CD4-positive, alpha-beta T cell treated with Interleukin-15 for 1 hour (primary cell): ENCODE measurements at regions not wholly inside any gene's neighbourhood (a gene's known extent, or its start where the extent isn't known, plus 50 kb on each side); places are given as distances from the start of the nearest gene placed in this dataset.
"Not testable (repeated sequence)": the region's sequence is repeated elsewhere in the genome, so short reads cannot be mapped to it uniquely, and the experiment has no call there.

ENCODE experiments used
- DNase-seq: peaks from one replicate; pipeline ENCODE4 v3.0.0-alpha.2; 2020

GRCh38 chr3:153624310-153625030 lies 462.4 kb downstream of the RAP2B start:
- DNase-seq = no peak

- no peak for DNase-seq
Measured at GRCh38 chr3:153625506-153625905, 463.5 kb downstream of the RAP2B start.

- DNase-seq = no peak
Measured at GRCh38 chr3:153626158-153626557, 464.1 kb downstream of the RAP2B start.

DNA sequence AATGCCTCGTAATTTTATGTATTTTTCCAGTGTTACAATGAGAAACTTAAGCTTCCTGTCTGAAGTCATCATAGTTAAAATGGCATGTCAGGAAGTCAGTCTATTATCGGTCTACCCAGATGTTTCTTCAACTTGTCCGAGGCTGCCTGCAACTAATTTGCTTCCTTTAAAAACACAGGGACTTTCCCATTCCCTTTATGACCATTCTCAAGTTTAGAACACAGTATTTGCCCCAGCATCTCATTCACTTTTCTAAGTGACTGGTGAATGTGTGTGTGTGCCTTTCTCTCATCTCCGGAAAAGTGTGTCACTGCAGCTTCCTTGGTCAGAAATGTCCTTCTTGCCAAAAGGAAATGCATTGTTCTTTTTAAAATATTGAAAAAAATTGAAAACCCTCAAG lies 466.6 kb downstream of the RAP2B start:
- no peak for DNase-seq

DNA sequence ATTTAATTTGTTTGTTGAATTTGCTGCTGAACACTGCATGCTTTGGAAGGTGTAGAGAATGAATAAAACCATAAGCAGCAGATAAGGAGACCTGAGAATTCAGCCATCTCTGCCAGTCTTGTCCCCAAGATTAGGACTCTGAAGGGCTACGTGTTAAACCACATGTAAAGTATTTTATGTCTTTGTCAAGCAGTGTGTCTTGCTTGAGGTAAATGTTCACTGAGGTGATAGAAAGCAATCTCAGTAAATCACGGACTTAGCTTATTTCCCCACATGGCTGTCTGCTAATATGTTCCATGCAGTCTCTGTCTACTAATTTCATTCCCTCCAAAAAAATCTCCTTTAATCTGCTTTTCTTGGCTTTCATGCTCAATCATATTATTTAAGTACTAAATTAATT lies 467.1 kb downstream of the RAP2B start:
- DNase-seq = no peak

DNA sequence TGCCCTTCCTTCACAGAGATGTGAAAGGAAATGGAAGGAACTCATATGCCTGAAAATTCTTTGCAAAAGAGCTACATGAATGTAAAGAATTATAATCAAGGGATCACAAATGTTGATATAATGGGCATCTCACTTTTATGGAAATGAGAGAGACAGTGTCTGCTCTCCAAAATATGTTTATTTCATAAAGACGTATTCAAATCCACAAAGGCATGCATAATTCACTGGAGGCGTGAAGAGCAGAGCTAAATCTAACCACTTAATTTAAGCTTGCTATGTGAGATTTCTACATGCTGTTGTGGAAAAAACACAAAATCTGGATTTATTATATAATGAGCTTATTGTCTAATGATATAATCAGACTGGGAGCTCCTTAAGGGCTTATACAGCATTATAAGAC lies 469.1 kb downstream of the RAP2B start:
- no peak for DNase-seq

DNA sequence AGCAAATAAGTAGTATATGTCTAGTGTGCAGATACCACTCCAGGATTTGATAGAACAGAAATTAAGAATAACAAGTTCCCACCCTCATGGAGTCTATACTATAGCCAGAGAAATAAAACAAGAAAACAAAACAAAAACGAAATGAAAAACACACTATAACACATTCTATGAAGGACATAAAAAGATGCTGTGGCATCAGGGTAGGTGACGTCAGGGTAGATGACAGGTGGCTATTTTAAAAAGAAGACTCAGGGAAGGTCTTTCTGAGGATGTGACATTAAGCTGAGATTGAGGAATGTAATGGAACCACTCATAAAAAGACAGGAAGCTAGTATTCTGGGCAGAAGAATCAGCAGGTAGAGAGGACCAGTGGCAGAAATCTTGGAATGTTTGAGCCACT lies 469.6 kb downstream of the RAP2B start:
- no peak for DNase-seq

- DNase-seq = no peak
Measured at GRCh38 chr3:153633407-153633806, 471.4 kb downstream of the RAP2B start.

DNA sequence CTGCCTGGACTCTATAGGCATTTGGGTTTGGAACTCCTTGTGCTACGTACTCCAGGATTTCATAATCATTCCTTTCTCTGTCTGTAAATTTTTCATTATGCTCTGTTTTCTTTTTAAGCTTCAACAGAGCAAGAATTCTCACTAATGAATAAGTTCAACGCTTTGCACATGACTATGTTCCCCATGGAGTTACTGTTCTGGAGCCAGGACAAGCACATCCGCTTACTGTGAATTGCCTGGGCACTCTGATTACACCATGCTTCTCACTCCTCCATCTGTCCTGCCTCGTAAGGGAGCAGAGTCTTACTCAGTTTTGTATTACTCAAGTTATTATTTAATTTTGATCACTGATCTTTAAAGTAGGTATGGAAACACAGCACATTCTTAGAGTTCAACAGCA lies 472.7 kb downstream of the RAP2B start:
- no peak for DNase-seq

DNA sequence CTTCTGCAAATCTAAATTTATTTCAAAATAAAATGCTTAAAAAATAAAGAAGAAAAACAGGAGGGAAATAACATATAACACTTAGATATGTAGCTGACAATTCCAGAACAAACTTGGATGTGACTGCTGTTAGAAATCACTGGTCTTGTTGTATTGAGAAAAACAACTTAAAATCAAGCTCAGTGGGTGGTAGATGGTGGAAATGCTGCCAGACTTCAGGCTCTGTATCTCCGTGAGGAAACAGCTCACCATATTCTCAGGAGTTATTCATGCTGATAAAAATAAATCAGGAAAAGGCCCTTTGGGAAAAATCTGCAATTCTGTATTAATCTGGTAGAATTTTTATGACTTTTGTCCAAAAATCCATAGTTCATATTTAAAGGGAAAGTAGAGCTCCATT lies 477.6 kb downstream of the RAP2B start:
- no peak for DNase-seq

GRCh38 chr3:153640689-153641665 lies 479.0 kb downstream of the RAP2B start:
- DNase-seq = no peak

DNA sequence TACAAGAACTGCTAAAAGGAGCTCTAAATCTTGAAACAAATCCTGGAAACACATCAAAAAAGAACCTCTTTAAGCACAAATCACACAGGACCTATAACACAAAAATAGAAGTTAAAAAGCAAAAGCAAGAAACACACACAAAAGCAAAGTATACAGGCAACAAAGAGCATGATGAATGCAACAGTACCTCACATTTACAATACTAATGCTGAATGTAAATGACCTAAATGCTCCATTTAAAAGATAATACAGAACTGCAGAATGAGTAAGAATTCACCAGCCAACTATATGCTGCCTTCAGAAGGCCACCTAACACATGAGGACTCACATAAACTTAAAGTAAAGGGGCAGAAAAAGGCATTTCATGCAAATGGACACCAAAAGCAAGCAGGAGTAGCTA lies 478.6 kb upstream of the ARHGEF26 start:
- not testable (repeated sequence) for DNase-seq

DNA sequence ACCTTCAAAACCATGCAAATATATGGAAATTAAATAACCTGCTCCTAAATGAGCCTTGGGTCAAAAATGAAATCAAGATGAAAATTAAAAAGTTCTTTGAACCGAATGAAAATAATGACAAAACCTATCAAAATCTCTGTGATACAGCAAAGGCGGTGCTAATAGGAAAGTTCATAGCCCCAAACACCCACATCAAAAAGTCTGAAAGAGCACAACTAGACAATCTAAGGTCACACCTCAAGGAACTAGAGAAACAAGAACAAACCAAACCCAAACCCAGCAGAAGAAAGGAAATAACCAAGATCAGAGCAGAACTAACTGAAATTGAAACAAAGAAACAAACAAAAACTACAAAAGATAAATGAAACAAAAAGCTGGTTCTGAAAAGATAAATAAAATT lies 477.7 kb upstream of the ARHGEF26 start:
- not testable (repeated sequence) for DNase-seq

DNA sequence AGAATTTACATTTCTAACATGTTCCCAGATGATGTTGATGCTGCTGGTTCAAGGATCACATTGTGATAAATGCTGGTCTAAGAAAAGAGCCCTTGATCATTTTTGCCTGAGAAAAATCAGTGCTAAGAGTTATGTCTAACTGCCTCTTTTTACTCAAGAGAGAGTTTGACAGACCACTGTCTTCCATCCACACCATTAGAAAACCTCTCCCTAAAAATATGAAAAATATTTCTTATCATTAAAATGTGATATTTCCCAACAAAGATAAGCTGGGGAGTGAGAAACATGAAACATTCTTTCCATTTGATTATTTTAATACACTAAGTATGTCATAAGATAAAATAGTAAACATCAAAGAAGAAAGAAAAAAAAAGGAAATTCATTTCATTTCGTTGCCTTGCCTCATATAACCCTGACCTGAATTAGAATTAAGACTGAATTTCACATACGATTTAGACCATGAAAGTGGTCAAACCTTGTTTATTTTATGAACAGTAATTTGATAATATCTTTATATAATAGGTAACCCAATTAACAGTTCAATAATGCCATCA lies 471.8 kb upstream of the ARHGEF26 start:
- no peak for DNase-seq

DNA sequence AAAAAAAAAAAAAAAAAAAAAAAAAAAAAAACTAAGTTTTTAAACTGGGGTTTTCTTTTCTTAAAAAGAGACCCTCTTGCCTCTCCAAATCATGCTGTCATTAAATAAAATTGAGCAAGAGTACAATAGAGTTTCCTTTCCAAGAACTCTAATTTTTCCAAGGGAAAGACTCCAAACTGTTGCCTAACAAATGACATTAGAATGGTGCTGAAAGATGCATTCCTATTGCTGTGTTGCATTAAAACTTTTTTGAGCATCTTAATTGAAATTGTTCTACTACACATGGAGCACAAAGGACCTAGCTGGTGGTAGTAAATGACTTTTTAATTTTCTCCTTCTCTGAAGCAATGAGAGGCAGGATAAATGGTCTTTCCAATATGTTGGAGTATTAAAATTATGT lies 469.1 kb upstream of the ARHGEF26 start:
- no peak for DNase-seq

DNA sequence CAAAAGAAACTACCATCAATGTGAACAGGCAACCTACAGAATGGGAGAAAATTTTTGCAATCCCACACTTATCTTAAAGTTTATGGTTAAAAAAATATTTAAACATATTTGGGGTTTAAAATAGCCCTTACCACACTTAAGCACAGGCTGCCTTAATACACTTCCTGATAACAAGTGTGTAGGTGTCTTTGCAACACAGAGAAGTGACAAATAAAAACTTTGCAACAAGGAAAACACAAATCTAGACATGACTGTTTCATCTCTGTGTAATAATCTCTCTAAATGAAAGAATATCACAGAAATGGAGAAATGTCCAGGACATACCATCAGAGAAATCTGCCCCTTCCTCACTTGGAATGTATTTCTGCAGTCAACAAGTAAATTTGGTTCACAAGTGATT lies 464.1 kb upstream of the ARHGEF26 start:
- DNase-seq = no peak

DNA sequence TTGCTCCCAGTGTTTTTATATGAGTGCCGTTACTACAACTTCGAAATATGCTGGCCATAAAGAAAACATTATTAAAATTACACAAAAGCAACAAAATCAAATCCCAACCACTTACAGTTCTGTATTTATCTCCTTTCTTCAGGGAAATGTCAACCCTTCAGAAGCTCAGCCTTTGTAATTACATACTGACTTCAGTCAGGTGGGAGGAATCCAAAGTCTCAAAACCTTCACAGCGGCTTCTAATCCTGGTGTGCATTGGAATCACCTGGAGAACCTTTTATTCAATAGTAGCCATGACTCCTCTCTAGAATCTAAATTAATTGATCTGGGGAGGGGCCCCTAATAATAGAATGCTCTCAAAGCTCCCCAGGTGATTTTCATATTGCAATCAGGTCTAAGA lies 463.7 kb upstream of the ARHGEF26 start:
- no peak for DNase-seq

GRCh38 chr3:153658136-153658535 lies 463.1 kb upstream of the ARHGEF26 start:
- DNase-seq = no peak

GRCh38 chr3:153666991-153667740 lies 454.0 kb upstream of the ARHGEF26 start:
- no peak for DNase-seq

DNA sequence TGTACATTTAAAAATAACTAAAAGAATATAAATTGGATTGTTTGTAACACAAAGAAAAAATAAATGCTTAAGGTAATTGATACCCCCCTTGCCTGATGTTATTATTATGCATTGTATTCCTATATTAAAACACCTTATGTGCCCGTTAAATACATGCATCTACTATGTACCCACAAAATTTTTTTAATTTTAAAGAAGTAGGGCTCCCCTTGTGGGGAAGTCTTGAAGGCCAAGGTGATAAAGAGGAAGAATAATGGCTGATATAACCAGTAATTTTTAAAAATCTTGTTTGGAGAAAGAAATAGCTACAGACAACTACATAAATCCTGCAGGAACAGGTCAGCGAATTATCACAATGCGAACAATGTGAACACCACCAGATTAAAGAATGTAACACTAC lies 451.7 kb upstream of the ARHGEF26 start:
- DNase-seq = no peak

- DNase-seq = no peak
Measured at GRCh38 chr3:153670577-153670976, 450.6 kb upstream of the ARHGEF26 start.

DNA sequence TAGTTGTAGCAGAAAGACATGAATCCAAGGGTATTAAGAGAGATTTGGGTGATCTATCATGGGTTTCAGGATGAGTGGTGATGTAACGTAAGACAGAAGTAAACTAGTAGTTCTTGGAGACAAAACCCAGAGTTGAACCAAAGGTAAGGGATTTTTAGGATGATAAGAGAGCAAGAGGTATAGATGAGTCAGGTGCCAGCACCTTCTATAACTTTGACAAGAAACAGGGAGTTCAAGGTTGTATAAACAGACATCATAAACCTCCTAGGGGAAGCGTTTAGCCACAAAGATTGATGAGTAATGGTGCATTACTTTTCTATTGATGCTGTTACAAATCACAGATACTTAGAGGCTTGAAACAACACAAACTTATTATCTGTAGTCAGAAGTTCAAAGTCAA lies 447.3 kb upstream of the ARHGEF26 start:
- no peak for DNase-seq

GRCh38 chr3:153679714-153680113 lies 441.5 kb upstream of the ARHGEF26 start:
- DNase-seq = no peak
